ENCODE measurements at regions not wholly inside any gene's neighbourhood (a gene's known extent, or its start where the extent isn't known, plus 50 kb on each side); places are given as distances from the start of the nearest gene placed in this dataset.

GRCh38 chr13:54383604-54384003, 1355.0 kb downstream of the OLFM4 start:
- TF ChIP-seq EZH2 (IDR thresholded peaks at IDR 0.05) (no peak), POLR2AphosphoS5 (IDR thresholded peaks at IDR 0.05; ENCODE audit: borderline replicate concordance, low read depth, low read length) (no peak)
